ENCODE measurements at regions not wholly inside any gene's neighbourhood (a gene's known extent, or its start where the extent isn't known, plus 50 kb on each side); places are given as distances from the start of the nearest gene placed in this dataset.

- TF ChIP-seq, protein P1, sequence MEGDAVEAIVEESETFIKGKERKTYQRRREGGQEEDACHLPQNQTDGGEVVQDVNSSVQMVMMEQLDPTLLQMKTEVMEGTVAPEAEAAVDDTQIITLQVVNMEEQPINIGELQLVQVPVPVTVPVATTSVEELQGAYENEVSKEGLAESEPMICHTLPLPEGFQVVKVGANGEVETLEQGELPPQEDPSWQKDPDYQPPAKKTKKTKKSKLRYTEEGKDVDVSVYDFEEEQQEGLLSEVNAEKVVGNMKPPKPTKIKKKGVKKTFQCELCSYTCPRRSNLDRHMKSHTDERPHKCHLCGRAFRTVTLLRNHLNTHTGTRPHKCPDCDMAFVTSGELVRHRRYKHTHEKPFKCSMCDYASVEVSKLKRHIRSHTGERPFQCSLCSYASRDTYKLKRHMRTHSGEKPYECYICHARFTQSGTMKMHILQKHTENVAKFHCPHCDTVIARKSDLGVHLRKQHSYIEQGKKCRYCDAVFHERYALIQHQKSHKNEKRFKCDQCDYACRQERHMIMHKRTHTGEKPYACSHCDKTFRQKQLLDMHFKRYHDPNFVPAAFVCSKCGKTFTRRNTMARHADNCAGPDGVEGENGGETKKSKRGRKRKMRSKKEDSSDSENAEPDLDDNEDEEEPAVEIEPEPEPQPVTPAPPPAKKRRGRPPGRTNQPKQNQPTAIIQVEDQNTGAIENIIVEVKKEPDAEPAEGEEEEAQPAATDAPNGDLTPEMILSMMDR (IDR thresholded peaks at IDR 0.05; ENCODE audit: low read depth, low read length, missing input control), result no peak
- TF ChIP-seq RAD21 (IDR thresholded peaks at IDR 0.05) (no peak), EGR1 (IDR thresholded peaks at IDR 0.05; ENCODE audit: low read depth in 2 of 2) (no peak), RXRA (IDR thresholded peaks at IDR 0.05) (no peak)
Observed at GRCh38 chr3:178949896-178950295, 121.7 kb downstream of the ZMAT3 start.

Data from liver (tissue), 3 donors.